ENCODE measurements at regions not wholly inside any gene's neighbourhood (a gene's known extent, or its start where the extent isn't known, plus 50 kb on each side); places are given as distances from the start of the nearest gene placed in this dataset.

- no peak overlapping the region for H3K27ac ChIP-seq (replicated peaks)
Observed at GRCh38 chr1:201708691-201709090, 120.3 kb upstream of the IPO9 start.

GRCh38 chr1:201709564-201710295, 119.2 kb upstream of the IPO9 start:
- Histone ChIP-seq H3K27ac (replicated peaks) (no peak overlapping the region), H3K27me3 (ENCODE audit: insufficient read depth, poor library complexity, severe bottlenecking) (peaks cover 3% of the 10 kb centered on the region), H3K4me3 (replicated peaks; ENCODE audit: insufficient read depth, low read length) (no peak overlapping the region)
- TF ChIP-seq POLR2AphosphoS5 (IDR thresholded peaks at IDR 0.05; ENCODE audit: low read depth): no peak
- no peak for TF ChIP-seq GABPA (IDR thresholded peaks at IDR 0.05; ENCODE audit: low read depth)
- peak; percentile 82 for TF ChIP-seq CTCF (IDR thresholded peaks at IDR 0.05; ENCODE audit: insufficient read depth, low read length)
- TF ChIP-seq REST (IDR thresholded peaks at IDR 0.05; ENCODE audit: insufficient replicate concordance, low read depth): no peak
- peak in 1 of 2 experiments; percentile 45 for DNase-seq (ENCODE audit: low read depth in 1 of 2, low spot score in 1 of 2)

More at GRCh38 chr1:201708691-201709090, 120.3 kb upstream of the IPO9 start:
- no peak for DNase-seq (ENCODE audit: low read depth in 1 of 2, low spot score in 1 of 2)
- H3K27me3 ChIP-seq (ENCODE audit: insufficient read depth, poor library complexity, severe bottlenecking): peaks cover 3% of the 10 kb centered on the region
- no peak overlapping the region for H3K4me3 ChIP-seq (replicated peaks; ENCODE audit: insufficient read depth, low read length)
- TF ChIP-seq SPI1 (IDR thresholded peaks at IDR 0.05; ENCODE audit: borderline replicate concordance, low read depth) (no peak), GABPA (IDR thresholded peaks at IDR 0.05; ENCODE audit: low read depth) (no peak), CTCF (IDR thresholded peaks at IDR 0.05; ENCODE audit: insufficient read depth, low read length) (no peak), POLR2AphosphoS5 (IDR thresholded peaks at IDR 0.05; ENCODE audit: low read depth) (no peak), REST (IDR thresholded peaks at IDR 0.05; ENCODE audit: insufficient replicate concordance, low read depth) (no peak)

GRCh38 chr1:201710632-201711597, 118.0 kb upstream of the IPO9 start:
- H3K4me3 ChIP-seq (replicated peaks; ENCODE audit: insufficient read depth, low read length): no peak overlapping the region
- peaks cover 3% of the 10 kb centered on the region for H3K27me3 ChIP-seq (ENCODE audit: insufficient read depth, poor library complexity, severe bottlenecking)
- H3K27ac ChIP-seq (replicated peaks): no peak overlapping the region
- TF ChIP-seq SPI1 (IDR thresholded peaks at IDR 0.05; ENCODE audit: borderline replicate concordance, low read depth) (no peak), REST (IDR thresholded peaks at IDR 0.05; ENCODE audit: insufficient replicate concordance, low read depth) (no peak), CTCF (IDR thresholded peaks at IDR 0.05; ENCODE audit: insufficient read depth, low read length) (no peak), POLR2AphosphoS5 (IDR thresholded peaks at IDR 0.05; ENCODE audit: low read depth) (no peak), GABPA (IDR thresholded peaks at IDR 0.05; ENCODE audit: low read depth) (no peak)
- no peak for DNase-seq (ENCODE audit: low read depth in 1 of 2, low spot score in 1 of 2)

All from HL-60 (cell line).